Femur (tissue), 1 donor: ENCODE measurements at regions not wholly inside any gene's neighbourhood (a gene's known extent, or its start where the extent isn't known, plus 50 kb on each side); places are given as distances from the start of the nearest gene placed in this dataset.
A peak's percentile ranks its signal among the peaks of the same experiment; 100 is the strongest.

ENCODE experiments used
- DNase-seq: peaks from one replicate; pipeline ENCODE4 v3.0.0-alpha.2; 2017

- DNase-seq, result no peak
Measured at GRCh38 chr7:45456747-45457524, 117.2 kb upstream of the ADCY1 start.

- peak; percentile 31 for DNase-seq
Measured at GRCh38 chr7:45457591-45457990, 116.6 kb upstream of the ADCY1 start.

GRCh38 chr7:45459476-45459875 lies 114.7 kb upstream of the ADCY1 start:
- DNase-seq, result no peak

- no peak for DNase-seq
Measured at GRCh38 chr7:45460379-45460778, 113.8 kb upstream of the ADCY1 start.

GRCh38 chr7:45461026-45461425 lies 113.1 kb upstream of the ADCY1 start:
- no peak for DNase-seq

GRCh38 chr7:45469103-45469502 lies 105.1 kb upstream of the ADCY1 start:
- DNase-seq, result no peak

GRCh38 chr7:45470031-45470430 lies 104.1 kb upstream of the ADCY1 start:
- no peak for DNase-seq

GRCh38 chr7:45479781-45480180 lies 94.4 kb upstream of the ADCY1 start:
- DNase-seq, result no peak

GRCh38 chr7:45482451-45482850 lies 91.7 kb upstream of the ADCY1 start:
- DNase-seq, result no peak

- no peak for DNase-seq
Measured at GRCh38 chr7:45484094-45484493, 90.1 kb upstream of the ADCY1 start.

GRCh38 chr7:45486575-45486974 lies 87.6 kb upstream of the ADCY1 start:
- no peak for DNase-seq

GRCh38 chr7:45494885-45495284 lies 79.3 kb upstream of the ADCY1 start:
- no peak for DNase-seq

GRCh38 chr7:45495618-45496017 lies 78.5 kb upstream of the ADCY1 start:
- no peak for DNase-seq

GRCh38 chr7:45500257-45500656 lies 73.9 kb upstream of the ADCY1 start:
- no peak for DNase-seq

GRCh38 chr7:45501791-45502190 lies 72.4 kb upstream of the ADCY1 start:
- DNase-seq, result no peak

- DNase-seq, result no peak
Measured at GRCh38 chr7:45506059-45506458, 68.1 kb upstream of the ADCY1 start.

- no peak for DNase-seq
Measured at GRCh38 chr7:45509222-45509621, 64.9 kb upstream of the ADCY1 start.

GRCh38 chr7:45511721-45512597 lies 62.2 kb upstream of the ADCY1 start:
- DNase-seq, result no peak

GRCh38 chr7:45514944-45515343 lies 59.2 kb upstream of the ADCY1 start:
- no peak for DNase-seq

- no peak for DNase-seq
Measured at GRCh38 chr7:45515346-45515745, 58.8 kb upstream of the ADCY1 start.
